ENCODE measurements at regions not wholly inside any gene's neighbourhood (a gene's known extent, or its start where the extent isn't known, plus 50 kb on each side); places are given as distances from the start of the nearest gene placed in this dataset.

GRCh38 chr11:92892802-92893684, 76.4 kb upstream of the MTNR1B start:
- H2AFZ ChIP-seq (ENCODE audit: low read length) = no peak overlapping the region
- in situ Hi-C loops (cut with HindIII; ENCODE audit: extremely low pct_ligation_motif_present, low pct_unique_long_range_greater_than_20kb) = no loop called here
- no peaks in the 10 kb centered on the region for H3K9me3 ChIP-seq (ENCODE audit: low read length)
- no peak for DNase-seq (ENCODE audit: low spot score)
- BruUV-seq (replicated peaks) = no TSS peak
- no peak for ATAC-seq
- CTCF ChIA-PET (ENCODE audit: low intra/inter-chr PET ratio, low total read pairs) = no interaction called here
- no peak overlapping the region for H3K27ac ChIP-seq (ENCODE audit: extremely low read length, insufficient read depth, low read length)
- no peaks in the 10 kb centered on the region for H3K4me1 ChIP-seq (ENCODE audit: insufficient read depth, low read length)
- WGBS (ENCODE audit: low lambda C conversion rate) = 8% methylated on average over 4 of the region's 4 CpGs
- no peak overlapping the region for H3K4me2 ChIP-seq (ENCODE audit: low read depth, low read length)
- H3K36me3 ChIP-seq (replicated peaks in 1 of 2; ENCODE audit: control insufficient read depth in 1 of 2, insufficient read depth in 2 of 2, low read length in 2 of 2) = no peaks in the 10 kb centered on the region
- H3K27me3 ChIP-seq (ENCODE audit: control insufficient read depth in 1 of 2, insufficient read depth in 2 of 2, low read length in 2 of 2) = no peaks in the 10 kb centered on the region
- no peak overlapping the region for H3K4me3 ChIP-seq (replicated peaks in 1 of 3; ENCODE audit: insufficient read depth in 1 of 3, low read depth in 2 of 3, low read length in 3 of 3)
- H3K79me2 ChIP-seq (ENCODE audit: insufficient read depth, low read length) = no peaks in the 10 kb centered on the region
- no peak for FAIRE-seq
- H4K20me1 ChIP-seq (ENCODE audit: insufficient read depth, low read length) = no peaks in the 10 kb centered on the region
- H3K9ac ChIP-seq (ENCODE audit: insufficient read depth, low read depth, low read length) = no peak overlapping the region
- intact Hi-C loops (cut with micrococcal nuclease; ENCODE audit: unreplicated experiment) = no loop called here
- POLR2A ChIA-PET = no interaction called here
- TF ChIP-seq ZBTB14 (CRISPR knock-in tag; IDR thresholded peaks at IDR 0.05) (no peak), XBP1 (CRISPR knock-in tag; IDR thresholded peaks at IDR 0.05) (no peak), PAWR (CRISPR knock-in tag; IDR thresholded peaks at IDR 0.05; ENCODE audit: borderline replicate concordance) (no peak), ZNF746 (CRISPR knock-in tag; IDR thresholded peaks at IDR 0.05) (no peak), TAF15 (IDR thresholded peaks at IDR 0.05; ENCODE audit: low read depth, low read length, poor library complexity, severe bottlenecking) (no peak), GABPB1 (CRISPR knock-in tag; IDR thresholded peaks at IDR 0.05) (no peak), MLLT10 (CRISPR knock-in tag; IDR thresholded peaks at IDR 0.05) (no peak), ZNF547 (CRISPR knock-in tag; IDR thresholded peaks at IDR 0.05) (no peak), SRSF9 (IDR thresholded peaks at IDR 0.05; ENCODE audit: borderline replicate concordance, insufficient read depth, low read depth, low read length, poor library complexity, severe bottlenecking) (no peak), ZNF333 (CRISPR knock-in tag; IDR thresholded peaks at IDR 0.05; ENCODE audit: borderline replicate concordance) (no peak), ZNF672 (CRISPR knock-in tag; IDR thresholded peaks at IDR 0.05) (no peak), JDP2 (CRISPR knock-in tag; IDR thresholded peaks at IDR 0.05; ENCODE audit: borderline replicate concordance) (no peak), SMAD1 (CRISPR knock-in tag; IDR thresholded peaks at IDR 0.05; ENCODE audit: borderline replicate concordance, low read depth) (no peak), ZNF691 (CRISPR knock-in tag; IDR thresholded peaks at IDR 0.05; ENCODE audit: borderline replicate concordance, low read depth) (no peak), IRF9 (CRISPR knock-in tag; IDR thresholded peaks at IDR 0.05; ENCODE audit: borderline replicate concordance) (no peak), SAP130 (CRISPR knock-in tag; IDR thresholded peaks at IDR 0.05; ENCODE audit: low read depth) (no peak), UBTF (CRISPR knock-in tag; IDR thresholded peaks at IDR 0.05) (no peak), ZNF274 (CRISPR knock-in tag; IDR thresholded peaks at IDR 0.05) (no peak), BRD4 (CRISPR knock-in tag; IDR thresholded peaks at IDR 0.05) (no peak)
